Iris pigment epithelial cell (primary cell): ENCODE measurements at regions not wholly inside any gene's neighbourhood (a gene's known extent, or its start where the extent isn't known, plus 50 kb on each side); places are given as distances from the start of the nearest gene placed in this dataset.
"Not testable (repeated sequence)": the region's sequence is repeated elsewhere in the genome, so short reads cannot be mapped to it uniquely, and the experiment has no call there.

Experiments used
- DNase-seq: peaks from one replicate; pipeline ENCODE4 v3.0.0-alpha.2; 2011; ENCODE audit warnings: low read depth

- peak; percentile 64 for DNase-seq
Measured at GRCh38 chr17:20908313-20909267, 134.2 kb downstream of the USP22 start.

- DNase-seq, result no peak
Measured at GRCh38 chr17:20914658-20915057, 128.2 kb downstream of the USP22 start.

- DNase-seq, result no peak
Measured at GRCh38 chr17:20916383-20916782, 126.4 kb downstream of the USP22 start.

- DNase-seq, result not testable (repeated sequence)
Measured at GRCh38 chr17:20917610-20918306, 125.1 kb downstream of the USP22 start.

- DNase-seq, result no peak
Measured at GRCh38 chr17:20920095-20920814, 122.6 kb downstream of the USP22 start.

- DNase-seq, result peak; percentile 67
Measured at GRCh38 chr17:20920815-20921199, 122.0 kb downstream of the USP22 start.

- peak; percentile 52 for DNase-seq
Measured at GRCh38 chr17:20922128-20922670, 120.6 kb downstream of the USP22 start.

- DNase-seq, result no peak
Measured at GRCh38 chr17:20924306-20924705, 118.5 kb downstream of the USP22 start.

- peak; percentile 52 for DNase-seq
Measured at GRCh38 chr17:20925091-20925490, 117.7 kb downstream of the USP22 start.

GRCh38 chr17:20925954-20926353 lies 116.9 kb downstream of the USP22 start:
- DNase-seq, result no peak

GRCh38 chr17:20926532-20926931 lies 116.3 kb downstream of the USP22 start:
- DNase-seq, result peak; percentile 72

GRCh38 chr17:20927308-20927977 lies 115.4 kb downstream of the USP22 start:
- DNase-seq, result no peak

- no peak for DNase-seq
Measured at GRCh38 chr17:20929334-20929733, 113.5 kb downstream of the USP22 start.

- no peak for DNase-seq
Measured at GRCh38 chr17:20930081-20930760, 112.6 kb downstream of the USP22 start.

GRCh38 chr17:20933040-20933439 lies 109.8 kb downstream of the USP22 start:
- DNase-seq, result not testable (repeated sequence)

GRCh38 chr17:20934288-20934687 lies 108.5 kb downstream of the USP22 start:
- no peak for DNase-seq

- peak; percentile 89 for DNase-seq
Measured at GRCh38 chr17:20935740-20936139, 107.1 kb downstream of the USP22 start.

- DNase-seq, result no peak
Measured at GRCh38 chr17:20938244-20938643, 104.6 kb downstream of the USP22 start.

GRCh38 chr17:20938988-20939615 lies 103.7 kb downstream of the USP22 start:
- no peak for DNase-seq

GRCh38 chr17:20941872-20942271 lies 100.9 kb downstream of the USP22 start:
- no peak for DNase-seq
